Type B pancreatic cell (in vitro differentiated cells): ENCODE measurements at regions not wholly inside any gene's neighbourhood (a gene's known extent, or its start where the extent isn't known, plus 50 kb on each side); places are given as distances from the start of the nearest gene placed in this dataset.

ENCODE experiments used
- DNase-seq: peaks from one replicate; pipeline ENCODE4 v3.0.0; 2021; ENCODE audit warnings: mixed read lengths; ENCODE audit not compliant: unreplicated experiment; ENCODE audit errors: extremely low spot score
- H3K27ac Mint-ChIP-seq: 2 replicates; pipeline ENCODE4 v1.8.0; 2021; ENCODE audit warnings: mild to moderate bottlenecking, mixed read lengths
- H3K27me3 Mint-ChIP-seq: 2 replicates; pipeline ENCODE4 v1.8.0; 2021; ENCODE audit warnings: mixed read lengths
- H3K36me3 Mint-ChIP-seq: 2 replicates; pipeline ENCODE4 v1.8.0; 2021; ENCODE audit warnings: mixed read lengths
- H3K4me1 Mint-ChIP-seq: one replicate; pipeline ENCODE4 v1.8.0; 2021; ENCODE audit warnings: mixed read lengths; ENCODE audit not compliant: unreplicated experiment
- H3K4me3 Mint-ChIP-seq: 2 replicates; pipeline ENCODE4 v1.8.0; 2021; ENCODE audit warnings: mild to moderate bottlenecking, mixed read lengths
- H3K9me3 Mint-ChIP-seq: 2 replicates; pipeline ENCODE4 v1.8.0; 2021; ENCODE audit warnings: mixed read lengths
- CTCF ChIP-seq: fragments of 200-600 bp; sonication (generic); conservative IDR thresholded peaks from 2 replicates; pipeline ENCODE4 v1.5.0; 2021; ENCODE audit warnings: antibody characterized with exemption, mild to moderate bottlenecking

GRCh38 chr12:74957634-74958033 is 252.0 kb downstream of the KCNC2 start:
- no peak overlapping the region for H3K27ac Mint-ChIP-seq
- H3K27me3 Mint-ChIP-seq: no peaks in the 10 kb centered on the region
- H3K4me1 Mint-ChIP-seq: no peaks in the 10 kb centered on the region
- no peaks in the 10 kb centered on the region for H3K36me3 Mint-ChIP-seq
- no peak for TF ChIP-seq CTCF
- no peaks in the 10 kb centered on the region for H3K9me3 Mint-ChIP-seq
- H3K4me3 Mint-ChIP-seq: no peak overlapping the region
- DNase-seq: no peak

- Mint-ChIP-seq H3K4me1 (peaks cover 4% of the 10 kb centered on the region), H3K36me3 (no peaks in the 10 kb centered on the region)
Observed at GRCh38 chr12:74959657-74960056, 250.0 kb downstream of the KCNC2 start.

GRCh38 chr12:74963304-74963703 is 246.3 kb downstream of the KCNC2 start:
- Mint-ChIP-seq H3K4me1 (peaks cover 4% of the 10 kb centered on the region), H3K36me3 (no peaks in the 10 kb centered on the region), H3K9me3 (no peaks in the 10 kb centered on the region), H3K4me3 (no peak overlapping the region), H3K27ac (no peak overlapping the region), H3K27me3 (no peaks in the 10 kb centered on the region)
- no peak for DNase-seq
- TF ChIP-seq CTCF: no peak

More at GRCh38 chr12:74959657-74960056, 250.0 kb downstream of the KCNC2 start:
- Mint-ChIP-seq H3K27ac (no peak overlapping the region), H3K9me3 (no peaks in the 10 kb centered on the region), H3K4me3 (no peak overlapping the region), H3K27me3 (no peaks in the 10 kb centered on the region)
- DNase-seq: no peak
- no peak for TF ChIP-seq CTCF

- Mint-ChIP-seq H3K4me1 (peaks cover 4% of the 10 kb centered on the region), H3K36me3 (no peaks in the 10 kb centered on the region), H3K4me3 (no peak overlapping the region), H3K27me3 (no peaks in the 10 kb centered on the region), H3K9me3 (no peaks in the 10 kb centered on the region), H3K27ac (no peak overlapping the region)
- no peak for DNase-seq
- no peak for TF ChIP-seq CTCF
Observed at GRCh38 chr12:74963867-74964331, 245.7 kb downstream of the KCNC2 start.

GRCh38 chr12:74964390-74964789 is 245.2 kb downstream of the KCNC2 start:
- Mint-ChIP-seq H3K36me3 (no peaks in the 10 kb centered on the region), H3K9me3 (no peaks in the 10 kb centered on the region), H3K4me3 (no peak overlapping the region), H3K4me1 (peaks cover 4% of the 10 kb centered on the region), H3K27me3 (no peaks in the 10 kb centered on the region), H3K27ac (no peak overlapping the region)
- DNase-seq: no peak
- TF ChIP-seq CTCF: no peak

GRCh38 chr12:74971201-74971600 is 238.4 kb downstream of the KCNC2 start:
- TF ChIP-seq CTCF: no peak
- no peak for DNase-seq
- Mint-ChIP-seq H3K27ac (no peak overlapping the region), H3K4me1 (no peaks in the 10 kb centered on the region), H3K4me3 (no peak overlapping the region), H3K36me3 (no peaks in the 10 kb centered on the region), H3K27me3 (no peaks in the 10 kb centered on the region), H3K9me3 (peaks cover 10% of the 10 kb centered on the region)
